ENCODE measurements at regions not wholly inside any gene's neighbourhood (a gene's known extent, or its start where the extent isn't known, plus 50 kb on each side); places are given as distances from the start of the nearest gene placed in this dataset.
"Not testable (repeated sequence)": the region's sequence is repeated elsewhere in the genome, so short reads cannot be mapped to it uniquely, and the experiment has no call there.

GRCh38 chr18:64679121-64679520 is 530.2 kb upstream of the LINC00305 start:
- H3K4me3 ChIP-seq (ENCODE audit: low read depth, low read length): no peak overlapping the region
- no peak for TF ChIP-seq CTCF (conservative IDR thresholded peaks at IDR 0.05; ENCODE audit: low read depth, low read length)
- no peak for DNase-seq (ENCODE audit: low read depth)

DNA sequence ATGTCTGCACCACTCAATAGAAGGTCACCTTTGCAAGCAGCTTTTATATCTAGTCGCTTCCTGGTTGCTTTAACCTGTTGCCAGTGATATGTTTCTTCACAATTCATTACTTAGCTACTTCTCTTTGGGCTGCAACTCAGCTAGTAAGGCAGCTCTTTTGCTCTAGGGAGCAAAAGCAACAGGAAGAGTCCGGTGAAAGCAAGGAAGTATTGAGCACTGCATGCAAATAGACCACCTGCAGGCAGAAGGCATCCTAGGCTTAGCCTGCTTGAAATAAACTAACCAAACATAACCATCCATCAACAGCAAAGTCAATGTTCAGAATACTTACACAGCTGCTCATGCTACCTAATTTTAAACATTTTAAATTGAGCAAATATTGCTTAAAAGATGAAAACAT is 529.2 kb upstream of the LINC00305 start:
- TF ChIP-seq CTCF (conservative IDR thresholded peaks at IDR 0.05; ENCODE audit: low read depth, low read length): no peak
- no peak for DNase-seq (ENCODE audit: low read depth)
- no peak overlapping the region for H3K4me3 ChIP-seq (ENCODE audit: low read depth, low read length)

- TF ChIP-seq CTCF (conservative IDR thresholded peaks at IDR 0.05; ENCODE audit: low read depth, low read length): no peak
- no peak overlapping the region for H3K4me3 ChIP-seq (ENCODE audit: low read depth, low read length)
- DNase-seq (ENCODE audit: low read depth): no peak
Observed at GRCh38 chr18:64674694-64675093, 525.8 kb upstream of the LINC00305 start.

- H3K4me3 ChIP-seq (ENCODE audit: low read depth, low read length); DNase-seq (ENCODE audit: low read depth): not testable (repeated sequence)
Observed at GRCh38 chr18:64671293-64671692, 522.4 kb upstream of the LINC00305 start.

GRCh38 chr18:64668461-64668962 is 519.6 kb upstream of the LINC00305 start:
- no peak for TF ChIP-seq CTCF (conservative IDR thresholded peaks at IDR 0.05; ENCODE audit: low read depth, low read length)
- DNase-seq (ENCODE audit: low read depth): no peak
- H3K4me3 ChIP-seq (ENCODE audit: low read depth, low read length): no peak overlapping the region

DNA sequence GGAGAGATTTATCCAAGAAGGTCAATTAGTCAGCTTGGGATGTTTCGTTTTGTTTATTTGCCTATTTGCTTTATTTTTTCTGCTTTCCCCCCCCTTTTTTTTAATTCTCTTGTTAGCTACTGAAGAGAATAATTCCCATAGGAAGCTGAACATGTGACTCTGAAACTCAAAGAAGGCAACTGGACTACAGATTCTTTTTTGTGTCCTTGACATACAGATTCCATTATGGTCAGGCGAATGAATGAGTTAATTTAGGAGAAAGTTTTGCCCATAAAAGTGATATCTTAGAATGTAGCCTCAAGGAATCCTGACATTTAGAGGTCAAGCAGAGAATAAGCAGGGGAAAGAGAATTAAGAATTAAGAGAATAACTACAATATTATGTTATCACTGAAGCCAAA is 514.2 kb upstream of the LINC00305 start:
- no peak overlapping the region for H3K4me3 ChIP-seq (ENCODE audit: low read depth, low read length)

GRCh38 chr18:64659196-64659595 is 510.3 kb upstream of the LINC00305 start:
- TF ChIP-seq CTCF (conservative IDR thresholded peaks at IDR 0.05; ENCODE audit: low read depth, low read length): no peak
- H3K4me3 ChIP-seq (ENCODE audit: low read depth, low read length): no peak overlapping the region
- no peak for DNase-seq (ENCODE audit: low read depth)

More for the DNA sequence above, 514.2 kb upstream of the LINC00305 start:
- TF ChIP-seq CTCF (conservative IDR thresholded peaks at IDR 0.05; ENCODE audit: low read depth, low read length): no peak
- no peak for DNase-seq (ENCODE audit: low read depth)

GRCh38 chr18:64653068-64653467 is 504.2 kb upstream of the LINC00305 start:
- no peak for DNase-seq (ENCODE audit: low read depth)
- no peak overlapping the region for H3K4me3 ChIP-seq (ENCODE audit: low read depth, low read length)
- TF ChIP-seq CTCF (conservative IDR thresholded peaks at IDR 0.05; ENCODE audit: low read depth, low read length): no peak

Data from choroid plexus epithelial cell (primary cell).